NCI-H82 treated with DMSO at 0.1 percent for 48 hours (cell line): ENCODE measurements at regions not wholly inside any gene's neighbourhood (a gene's known extent, or its start where the extent isn't known, plus 50 kb on each side); places are given as distances from the start of the nearest gene placed in this dataset.
"Not testable (repeated sequence)": the region's sequence is repeated elsewhere in the genome, so short reads cannot be mapped to it uniquely, and the experiment has no call there.

Experiments used
- DNase-seq: peaks from one replicate; lab custom pipeline; 2025; ENCODE audit not compliant: unreplicated experiment; lab: John Stamatoyannopoulos, UW

DNA sequence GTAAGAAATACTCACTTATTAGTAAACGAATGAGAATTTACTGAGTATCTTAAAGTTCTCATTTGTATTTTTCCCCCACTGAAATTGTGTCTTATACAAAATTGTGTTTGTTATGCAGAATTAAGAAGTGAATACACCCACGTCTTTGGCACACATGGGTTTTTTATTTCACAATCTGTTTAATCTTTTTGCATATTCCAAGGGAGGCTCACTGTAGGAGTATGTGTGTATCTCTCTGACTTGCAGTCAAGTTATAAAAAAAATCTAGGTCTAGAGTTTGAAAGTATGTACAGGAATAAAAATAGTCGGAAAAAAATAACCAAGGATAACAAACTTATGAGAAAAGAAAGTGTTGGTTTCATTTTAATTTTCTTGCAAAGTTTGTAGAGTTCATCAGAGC, 255.2 kb downstream of the PDCD6IP start:
- no peak for DNase-seq

DNA sequence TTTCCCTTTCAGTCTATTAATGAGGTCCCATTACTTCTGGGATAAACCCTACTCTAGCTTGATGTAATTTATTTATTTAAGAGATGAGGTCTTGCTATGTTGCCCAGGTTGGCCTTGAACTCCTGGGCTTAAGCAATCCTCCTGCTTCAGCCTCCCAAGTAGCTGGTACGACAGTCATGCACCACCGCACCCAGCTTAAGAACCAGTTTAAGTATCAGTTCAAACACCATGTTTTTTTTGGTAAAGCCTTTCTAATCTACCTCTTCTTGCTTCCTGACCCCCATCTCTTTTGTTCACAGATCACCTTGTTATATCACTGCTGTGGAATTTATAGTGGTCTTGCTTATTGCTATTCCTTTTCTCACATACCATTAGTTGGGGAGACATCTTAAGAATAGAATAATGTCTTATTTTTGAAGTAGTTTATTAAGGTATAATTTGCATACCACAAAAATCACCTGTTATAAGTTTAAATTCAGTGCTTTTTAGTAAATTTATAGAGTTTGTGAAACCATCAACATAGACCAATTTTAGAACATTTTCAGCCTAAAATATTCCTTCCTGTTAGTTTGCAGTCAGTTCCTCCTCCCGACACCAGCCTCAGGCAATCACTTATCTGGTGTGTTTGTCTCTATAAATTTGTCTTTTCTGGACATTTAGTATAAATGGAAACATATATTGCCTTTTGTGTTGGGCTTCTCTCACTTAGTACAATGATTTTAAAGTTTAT, 257.9 kb downstream of the PDCD6IP start:
- DNase-seq: no peak

DNA sequence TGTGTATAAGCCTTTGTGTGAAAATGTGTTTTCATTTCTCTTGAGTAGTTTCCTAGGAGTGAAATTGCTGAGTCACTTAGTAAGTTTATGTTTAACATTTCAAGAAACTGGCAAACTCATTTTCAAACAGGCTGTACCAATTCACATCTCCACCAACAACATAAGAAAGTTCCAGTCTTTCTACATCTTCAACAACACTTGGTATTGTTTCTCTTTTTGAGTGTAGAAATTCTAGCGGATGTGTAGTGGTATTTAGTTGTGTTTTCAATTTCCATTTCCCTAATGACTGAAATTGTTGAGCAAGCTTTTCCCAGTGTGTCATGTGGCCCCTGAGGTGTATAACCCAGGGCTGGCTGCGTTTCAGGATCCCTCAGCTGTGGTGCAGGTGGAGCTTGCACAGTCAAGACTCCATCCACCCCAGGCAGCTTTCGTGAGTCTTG, 258.5 kb downstream of the PDCD6IP start:
- DNase-seq: no peak

DNA sequence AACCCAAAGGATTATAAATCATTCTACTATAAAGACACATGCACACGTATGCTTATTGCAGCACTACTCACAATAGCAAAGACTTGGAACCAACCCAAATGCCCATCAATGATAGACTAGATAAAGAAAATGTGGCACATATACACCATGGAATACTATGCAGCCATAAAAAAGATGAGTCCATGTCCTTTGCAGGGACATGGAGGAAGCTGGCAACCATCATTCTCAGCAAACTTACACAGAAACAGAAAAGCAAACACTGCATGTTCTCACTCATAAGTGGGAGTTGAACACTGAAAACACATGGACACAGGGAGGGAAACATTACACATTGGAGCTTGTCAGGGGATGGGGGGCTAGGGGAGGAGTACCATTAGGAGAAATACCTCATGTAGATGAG, 262.6 kb downstream of the PDCD6IP start:
- DNase-seq: not testable (repeated sequence)

DNA sequence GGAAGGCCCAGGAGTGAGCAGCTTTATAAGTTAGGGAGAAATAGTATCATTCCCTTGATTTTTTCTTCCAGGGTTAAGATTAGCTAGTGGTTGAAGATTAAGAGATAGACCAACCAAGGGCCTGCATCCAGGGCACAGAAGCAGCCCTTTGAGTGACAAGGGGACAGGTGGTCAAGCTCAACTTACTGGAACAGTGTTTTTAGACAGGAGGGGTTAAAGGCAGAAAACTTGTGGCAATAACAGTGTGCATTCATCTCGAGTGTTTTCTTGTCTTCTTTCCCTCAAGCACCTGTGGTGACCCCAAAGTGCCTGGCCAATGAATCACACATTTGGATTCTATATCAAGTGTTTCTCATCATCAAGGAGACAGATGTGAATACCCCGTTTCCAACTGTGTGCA, 267.5 kb downstream of the PDCD6IP start:
- no peak for DNase-seq

DNA sequence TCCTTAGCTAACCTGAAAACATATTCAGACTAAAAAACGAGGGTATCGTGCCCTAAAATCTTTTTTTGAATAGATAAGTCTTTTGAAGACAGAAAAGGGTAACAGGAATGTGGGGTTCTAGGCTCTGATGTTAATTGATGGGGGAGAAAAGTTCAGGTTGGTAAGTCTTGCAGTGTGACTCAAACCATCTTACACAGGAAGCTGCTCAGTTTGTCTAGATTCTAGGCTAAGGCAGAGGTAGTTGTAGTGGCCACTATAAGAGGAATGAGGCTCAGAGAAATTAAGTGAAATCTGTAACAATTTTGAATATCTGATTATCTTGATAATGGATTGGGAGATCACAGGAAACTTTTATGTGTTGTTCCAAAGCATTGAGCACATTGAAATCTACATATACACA, 267.9 kb downstream of the PDCD6IP start:
- DNase-seq: no peak

DNA sequence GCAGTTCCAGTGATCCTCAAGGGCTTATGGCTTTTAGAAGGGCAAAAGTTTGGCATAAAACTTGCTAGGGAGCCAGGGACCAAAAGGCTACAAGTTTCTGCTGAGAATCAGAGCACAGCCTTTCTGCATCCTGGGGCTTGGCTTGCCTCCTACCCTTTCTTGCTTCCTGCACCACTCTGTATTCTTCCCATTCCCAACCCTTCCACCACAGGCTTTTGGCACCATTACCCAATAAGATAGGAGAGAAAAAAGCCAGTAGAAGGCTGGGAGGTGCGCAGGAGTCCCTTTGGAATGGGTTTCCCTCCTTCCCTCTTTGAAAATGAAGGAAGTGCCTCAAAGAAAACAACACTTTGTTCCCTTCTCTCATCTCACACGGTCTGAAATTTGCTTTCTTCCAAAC, 268.6 kb downstream of the PDCD6IP start:
- DNase-seq: no peak

DNA sequence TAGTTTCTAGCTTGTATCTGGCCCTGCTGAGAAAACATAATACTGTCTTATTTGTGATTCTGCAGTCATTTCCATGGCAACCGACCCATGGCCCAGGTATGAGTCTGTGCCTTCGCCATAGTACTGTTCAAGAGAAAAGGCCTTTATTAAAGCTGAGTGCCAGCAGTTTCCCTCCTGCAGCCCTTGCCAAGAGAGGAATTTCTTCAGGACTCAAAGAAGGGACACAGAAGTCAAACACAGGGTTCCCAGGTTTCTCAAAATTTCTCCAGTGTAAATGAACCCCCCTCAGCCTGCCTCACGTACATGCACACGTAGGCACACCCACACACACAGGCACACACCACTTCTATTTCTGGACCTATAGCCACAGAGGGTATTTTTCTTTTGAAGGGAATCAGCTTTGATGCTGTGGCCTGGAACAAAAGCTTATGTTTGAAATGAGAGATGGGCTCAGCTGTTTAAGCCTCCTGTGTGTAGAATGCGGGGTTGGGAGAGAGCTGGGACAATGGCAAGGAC, 269.2 kb downstream of the PDCD6IP start:
- no peak for DNase-seq

DNA sequence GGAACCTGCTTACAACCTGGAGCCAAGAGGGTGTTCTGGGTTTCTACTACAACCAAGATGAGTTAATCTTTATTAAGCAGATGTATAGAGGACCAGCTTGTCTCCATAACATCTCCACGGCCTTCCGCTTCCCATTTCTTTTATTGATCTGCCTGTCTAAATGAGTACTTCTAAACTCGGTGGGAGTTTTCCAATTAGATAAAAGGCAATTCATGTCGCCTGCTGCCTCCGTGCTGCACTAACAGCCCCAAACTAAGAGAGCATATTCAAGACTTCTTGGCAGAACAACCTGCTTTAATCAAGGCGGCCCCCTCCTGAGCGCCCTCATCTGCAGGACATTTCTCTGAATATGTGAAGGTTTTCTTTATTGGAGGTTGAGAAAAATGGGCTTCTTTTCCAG, 270.1 kb downstream of the PDCD6IP start:
- no peak for DNase-seq

DNA sequence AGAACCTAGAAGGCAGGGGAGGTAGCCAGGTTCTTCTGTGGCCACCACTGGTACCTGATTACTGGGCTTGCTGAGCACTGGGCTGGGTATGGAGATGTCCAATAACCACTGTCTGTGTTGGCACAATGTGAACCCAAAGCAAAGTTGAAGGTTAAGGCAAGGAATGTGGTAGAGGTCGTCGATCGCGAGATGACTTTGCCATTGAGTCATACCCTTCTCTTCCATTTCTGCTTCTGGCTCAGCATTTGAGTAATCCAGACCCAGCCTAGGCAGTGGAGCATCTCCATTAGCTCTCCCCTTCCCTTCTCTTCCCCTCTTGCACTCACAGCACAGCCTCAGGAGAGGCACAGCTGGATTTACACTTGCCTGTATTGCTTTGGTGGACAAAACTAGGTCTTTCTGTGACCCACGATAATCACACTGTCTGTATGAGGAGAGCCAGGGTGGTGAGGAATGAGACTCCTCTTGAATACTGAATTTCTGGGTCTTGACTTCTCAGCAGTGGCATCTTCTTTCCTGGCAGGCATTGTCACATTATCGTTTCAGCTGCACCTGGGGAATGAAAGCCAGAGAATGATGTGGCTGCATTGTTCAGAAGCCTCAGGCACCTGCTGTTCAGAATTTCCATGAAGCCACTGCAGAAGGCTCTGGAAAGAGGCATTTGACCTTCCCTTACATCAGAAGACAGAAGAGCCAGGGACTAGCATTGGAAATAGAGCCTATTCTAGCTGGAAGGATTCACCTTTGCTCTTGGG, 272.6 kb downstream of the PDCD6IP start:
- DNase-seq: no peak

DNA sequence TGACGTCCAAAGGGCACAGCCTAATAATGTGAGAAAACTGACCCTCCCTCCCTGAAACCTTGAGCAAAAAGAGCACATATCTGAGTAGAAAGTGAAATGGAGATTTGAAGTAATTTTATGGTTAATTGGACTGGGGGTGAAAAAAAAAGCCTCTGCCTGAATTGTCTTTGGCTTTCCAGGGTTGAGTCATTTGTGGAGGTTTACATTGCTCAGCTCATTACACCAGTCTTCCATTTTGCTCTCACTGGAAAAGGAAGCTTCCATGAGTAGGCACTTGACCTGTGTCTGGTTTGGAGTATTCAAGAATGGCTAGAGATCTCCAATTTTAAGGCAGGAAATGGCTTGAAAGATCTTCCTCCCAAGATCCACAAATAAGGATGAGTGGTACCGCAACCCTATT, 273.9 kb downstream of the PDCD6IP start:
- DNase-seq: no peak

DNA sequence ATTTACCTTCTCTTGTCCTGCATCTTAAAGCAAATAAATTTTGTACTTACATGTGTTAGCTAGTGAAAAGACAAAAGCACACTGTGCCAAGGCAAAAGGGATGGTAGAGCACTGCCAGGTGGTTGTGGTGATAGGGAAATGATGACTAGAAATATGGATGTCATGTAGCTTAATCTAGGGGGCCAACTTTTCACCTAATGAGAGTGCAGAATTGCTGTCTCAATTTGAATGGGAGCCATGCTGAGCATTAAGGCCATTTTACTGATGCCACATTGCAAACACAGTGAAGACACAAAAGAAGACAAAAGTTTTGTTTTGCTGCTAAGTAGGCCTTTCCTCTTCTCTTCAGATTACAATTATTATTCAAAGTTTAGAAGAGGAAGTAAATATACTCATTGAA, 274.7 kb downstream of the PDCD6IP start:
- DNase-seq: no peak

DNA sequence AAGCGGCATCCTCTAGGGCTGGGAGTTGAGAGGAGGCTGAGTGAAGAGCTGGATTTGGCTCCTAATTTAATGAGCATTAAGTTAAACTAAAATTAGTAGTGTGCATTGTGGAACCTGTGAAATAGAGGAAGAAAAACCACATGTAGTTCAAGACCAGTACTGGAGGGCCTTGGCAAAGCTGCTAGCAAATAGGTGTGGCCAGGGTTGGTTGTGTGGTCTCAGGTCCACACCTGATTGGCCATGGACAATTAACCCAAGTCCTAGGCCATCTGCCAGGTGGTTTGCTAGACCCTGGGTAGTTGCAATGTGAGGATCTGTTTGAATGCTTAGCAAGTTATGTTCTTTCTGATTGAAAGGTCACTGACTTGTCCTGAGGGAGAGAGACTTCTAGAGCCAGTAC, 275.5 kb downstream of the PDCD6IP start:
- no peak for DNase-seq

DNA sequence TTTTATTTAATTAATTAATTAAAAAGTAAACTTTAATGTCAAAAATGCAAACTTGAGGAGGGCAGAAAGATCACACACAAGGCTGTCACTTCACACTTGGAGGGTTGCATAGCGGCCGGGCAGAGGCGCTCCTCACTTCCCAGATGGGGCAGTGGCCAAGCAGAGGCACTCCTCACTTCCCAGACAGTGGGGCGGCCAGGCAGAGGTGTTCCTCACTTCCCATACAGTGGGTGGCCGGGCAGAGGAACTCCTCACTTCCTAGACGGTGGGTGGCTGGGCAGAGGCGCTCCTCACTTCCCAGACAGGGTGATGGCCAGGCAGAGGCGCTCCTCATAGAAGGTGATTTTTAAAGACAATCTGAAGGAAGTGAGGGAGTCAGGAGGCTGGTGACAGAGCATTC, 277.5 kb downstream of the PDCD6IP start:
- no peak for DNase-seq

DNA sequence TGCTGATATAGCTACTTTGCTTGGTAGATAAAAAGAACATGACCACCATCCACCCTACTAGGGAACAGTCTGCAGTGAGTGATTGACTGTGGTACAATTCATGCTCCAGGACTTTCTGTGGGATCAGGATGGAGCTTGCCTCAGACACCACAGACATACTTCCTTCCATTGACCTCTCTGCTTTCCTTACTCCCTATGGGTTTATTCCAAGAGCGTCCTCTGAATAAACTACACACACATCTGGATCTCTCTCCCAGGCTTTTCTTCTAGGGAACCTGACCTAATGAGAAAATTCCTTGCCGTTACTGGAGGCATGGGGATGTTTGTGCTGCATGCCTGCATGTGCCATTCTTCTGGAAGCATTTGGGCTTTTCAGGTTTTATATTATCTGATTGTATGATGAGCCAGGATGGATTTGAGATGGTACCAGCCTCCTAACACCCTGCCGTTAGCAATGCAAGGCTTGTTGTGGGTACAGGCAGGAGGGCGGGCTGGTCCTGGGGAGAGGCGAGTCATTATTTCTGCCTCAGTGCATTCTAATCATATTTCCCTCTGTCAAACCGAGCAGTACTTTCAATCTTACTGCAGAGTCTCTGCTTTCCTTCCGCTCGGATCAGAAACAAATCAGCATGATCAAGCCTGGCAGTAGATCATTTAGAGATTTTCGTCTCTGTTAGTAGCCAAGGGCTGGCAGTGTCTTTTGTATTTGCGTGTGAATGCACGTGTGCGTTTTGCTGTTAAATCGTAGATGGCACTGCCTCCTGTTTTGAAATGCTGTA, 279.2 kb downstream of the PDCD6IP start:
- DNase-seq: no peak

DNA sequence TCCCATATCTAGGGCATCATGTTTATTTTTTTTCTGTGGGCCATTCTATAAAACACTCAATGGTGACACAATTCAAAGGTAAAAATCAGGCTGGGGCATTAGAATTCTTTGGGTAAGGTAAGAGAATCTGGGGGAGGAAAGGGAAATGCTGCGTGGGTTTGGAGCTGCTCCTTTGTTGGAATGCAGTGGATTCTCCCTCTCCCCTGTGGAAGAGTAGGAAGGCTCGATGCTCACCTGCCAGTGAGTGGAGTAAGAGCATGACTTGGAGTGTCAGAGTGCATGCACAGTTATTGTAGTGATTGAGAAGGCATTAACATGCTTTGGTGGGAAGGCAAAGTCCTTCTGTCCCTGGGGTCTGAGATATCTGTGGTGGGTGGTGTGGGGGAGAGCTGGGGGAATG, 280.0 kb downstream of the PDCD6IP start:
- no peak for DNase-seq

DNA sequence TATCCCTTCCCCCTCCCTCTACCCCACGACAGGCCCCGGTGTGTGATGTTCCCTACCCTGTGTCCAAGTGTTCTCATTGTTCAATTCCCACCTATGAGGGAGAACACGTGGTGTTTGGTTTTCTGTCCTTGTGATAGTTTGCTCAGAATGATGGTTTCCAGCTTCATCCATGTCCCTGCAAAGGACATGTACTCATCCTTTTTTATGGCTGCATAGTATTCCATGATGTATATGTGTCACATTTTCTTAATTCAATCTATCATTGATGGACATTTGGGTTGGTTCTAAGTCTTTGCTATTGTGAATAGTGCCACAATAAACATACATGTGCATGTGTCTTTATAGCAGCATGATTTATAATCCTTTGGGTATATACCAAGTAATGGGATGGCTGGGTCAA, 281.4 kb downstream of the PDCD6IP start:
- not testable (repeated sequence) for DNase-seq

DNA sequence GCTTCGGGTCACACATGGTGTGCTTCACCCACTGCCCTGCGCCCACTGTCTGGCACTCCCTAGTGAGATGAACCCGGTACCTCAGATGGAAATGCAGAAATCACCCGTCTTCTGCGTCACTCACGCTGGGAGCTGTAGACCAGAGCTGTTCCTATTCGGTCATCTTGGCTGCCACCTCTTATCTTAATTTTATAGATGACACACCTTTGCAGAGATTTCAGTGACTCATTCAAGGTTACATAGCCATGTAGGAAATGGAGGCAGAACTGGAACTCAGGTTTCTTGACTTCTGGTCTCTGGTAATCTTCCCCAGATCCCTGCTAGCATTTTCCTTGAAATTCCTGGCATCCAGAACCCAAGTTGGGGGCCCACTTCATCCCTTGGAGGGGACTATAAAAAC, 291.9 kb downstream of the PDCD6IP start:
- DNase-seq: not testable (repeated sequence)

DNA sequence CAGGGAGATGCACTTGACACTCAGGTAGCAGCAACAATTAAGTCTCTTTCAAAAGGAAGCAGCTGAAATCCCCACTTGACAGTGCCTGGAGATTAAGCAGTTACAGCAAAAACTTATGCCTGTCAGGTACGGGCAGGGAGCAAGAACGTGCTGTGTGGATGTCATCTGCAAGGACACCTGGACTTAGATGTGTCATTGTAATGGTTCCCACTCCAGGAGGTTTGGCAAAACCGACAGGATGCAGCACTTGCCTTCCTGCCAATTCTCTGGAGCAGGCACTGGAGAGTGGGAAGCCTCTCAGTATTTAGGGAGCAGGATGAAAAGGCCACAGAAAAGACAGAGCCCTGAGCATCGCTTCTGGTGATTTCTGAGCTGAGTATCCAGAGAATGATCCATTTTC, 292.4 kb downstream of the PDCD6IP start:
- DNase-seq: no peak

DNA sequence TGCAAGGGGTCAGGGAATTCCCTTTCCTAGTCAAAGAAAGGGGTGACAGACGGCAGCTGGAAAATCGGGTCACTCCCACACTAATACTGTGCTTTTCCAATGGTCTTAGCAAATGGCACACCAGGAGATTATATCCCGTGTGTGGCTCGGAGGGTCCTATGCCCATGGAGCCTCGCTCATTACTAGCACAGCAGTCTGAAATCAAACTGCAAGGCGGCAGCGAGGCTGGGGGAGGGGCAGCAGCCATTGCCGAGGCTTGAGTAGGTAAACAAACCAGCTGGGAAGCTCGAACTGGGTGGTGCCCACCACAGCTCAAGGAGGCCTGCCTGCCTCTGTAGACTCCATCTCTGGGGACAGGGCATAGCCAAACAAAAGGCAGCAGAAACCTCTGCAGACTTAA, 295.9 kb downstream of the PDCD6IP start:
- not testable (repeated sequence) for DNase-seq

DNA sequence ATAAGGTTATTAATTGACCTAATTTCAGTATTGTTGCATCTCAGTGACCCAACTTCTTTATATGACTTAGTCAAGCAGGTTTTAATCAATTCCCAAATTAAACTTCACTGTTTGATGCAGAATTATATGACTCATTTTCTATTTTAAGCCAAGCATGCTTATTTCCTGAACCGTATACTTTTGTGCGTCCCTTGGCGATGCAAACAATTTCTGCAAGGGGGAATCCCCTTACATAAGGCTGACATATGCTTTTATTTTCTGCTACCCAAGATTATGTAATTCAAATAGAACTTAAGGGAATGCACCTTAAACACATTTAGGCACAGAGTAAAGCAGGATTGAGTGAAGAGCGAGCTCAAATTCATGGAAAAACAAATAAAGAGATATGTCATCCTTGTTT, 303.9 kb downstream of the PDCD6IP start:
- DNase-seq: no peak

DNA sequence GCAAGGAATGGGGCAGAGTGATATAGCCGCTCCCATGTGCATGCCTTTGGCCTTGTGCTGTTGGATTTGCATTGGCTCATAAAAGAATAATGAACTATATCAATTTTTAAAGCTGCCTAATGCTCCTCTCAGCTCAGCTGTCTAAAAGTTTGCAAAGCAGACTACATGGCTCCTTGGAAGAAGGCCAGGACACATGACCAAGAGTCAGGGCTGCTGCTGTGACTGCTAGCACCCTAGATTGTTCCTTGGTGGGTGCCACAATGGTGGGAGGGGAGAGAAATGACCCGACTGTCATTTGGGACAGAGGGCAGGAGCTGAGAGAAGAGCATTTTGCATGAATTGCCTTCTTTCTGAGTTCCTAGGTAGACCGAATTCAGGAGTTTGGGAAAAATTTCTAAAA, 307.9 kb downstream of the PDCD6IP start:
- no peak for DNase-seq
